H1 (cell line): ENCODE measurements at regions not wholly inside any gene's neighbourhood (a gene's known extent, or its start where the extent isn't known, plus 50 kb on each side); places are given as distances from the start of the nearest gene placed in this dataset.

ENCODE experiments used
- CHD7 ChIP-seq: fragments of 300-600 bp; sonication (generic); IDR thresholded peaks from 2 replicates; pipeline ENCODE4 v1.7.1; 2012; ENCODE audit warnings: low read length, moderate library complexity, mild to moderate bottlenecking, inconsistent platforms; ENCODE audit not compliant: insufficient replicate concordance
- TAF1 ChIP-seq: IDR thresholded peaks from 2 replicates; pipeline ENCODE4 v1.6.1; 2011; ENCODE audit warnings: mild to moderate bottlenecking, low read depth, low read length

DNA sequence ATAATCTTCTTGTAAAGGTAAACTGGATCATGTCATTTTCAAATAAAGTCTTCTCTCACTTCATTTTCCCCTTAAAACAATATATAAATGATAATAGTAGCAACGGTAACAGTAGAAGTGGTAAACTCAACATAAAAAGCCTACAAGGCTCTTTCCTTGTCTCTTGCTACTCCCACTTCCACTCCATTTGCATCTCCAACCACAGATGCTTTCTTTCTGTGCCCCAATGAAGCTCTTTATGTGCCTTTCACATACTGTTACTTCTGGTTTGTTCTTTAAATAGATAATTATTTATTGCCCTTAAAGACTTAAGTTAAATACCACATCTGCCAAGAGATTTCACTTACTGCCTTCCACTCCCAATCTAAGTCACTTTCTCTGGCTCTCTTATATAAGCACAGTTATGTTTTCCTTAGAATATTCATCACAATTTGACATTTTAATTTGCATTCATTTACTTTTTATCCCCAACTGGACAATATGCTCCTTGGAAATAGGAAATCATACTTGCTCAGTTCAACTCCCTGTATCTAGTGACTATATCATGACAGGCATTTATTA lies 149.9 kb downstream of the CRPPA start (continued):
- no peak for TF ChIP-seq CHD7
- TF ChIP-seq TAF1: no peak
- TF ChIP-seq, all 59 proteins: peak for 0
